Posterior vena cava (tissue), 2 donors: ENCODE measurements at regions not wholly inside any gene's neighbourhood (a gene's known extent, or its start where the extent isn't known, plus 50 kb on each side); places are given as distances from the start of the nearest gene placed in this dataset.

ENCODE experiments used
- microRNA-seq, 2 donors: library from miRNA; unstranded; fragments of <30 nt; microRNA quantifications; one replicate each; pipeline ENCODE4 v1.2.0, GENCODE V29; 2020 to 2021; ENCODE audit warnings: borderline microRNAs expressed in 2 of 2
- donor health status: DM: yes; HTN: yes; CAD: no.
- donor health status: DM: yes; HTN: yes; CAD: no.

Small RNAs in the stretch of these regions (microRNA-seq; reads per million reads assigned to microRNA genes)
- gene MIR548G = 0 reads per million in 2 donors
